ENCODE measurements at regions not wholly inside any gene's neighbourhood (a gene's known extent, or its start where the extent isn't known, plus 50 kb on each side); places are given as distances from the start of the nearest gene placed in this dataset.

- DNase-seq (no peak), ATAC-seq (no peak)
- Histone ChIP-seq H3K36me3 (no peaks in the 10 kb centered on the region), H3K27ac (no peak overlapping the region), H3K4me3 (no peak overlapping the region), H3K9me3 (no peaks in the 10 kb centered on the region), H3K27me3 (ENCODE audit: low read depth) (no peaks in the 10 kb centered on the region), H3K4me1 (no peaks in the 10 kb centered on the region)
- no peak for TF ChIP-seq CTCF (IDR thresholded peaks at IDR 0.05)
- intact Hi-C loops (cut with DNase I): no loop called here
Observed at GRCh38 chr12:83634726-83635267, 948.1 kb downstream of the TMTC2 start.

GRCh38 chr12:83630526-83630925 lies 943.8 kb downstream of the TMTC2 start:
- Histone ChIP-seq H3K4me3 (no peak overlapping the region), H3K4me1 (no peaks in the 10 kb centered on the region), H3K27ac (no peak overlapping the region), H3K36me3 (no peaks in the 10 kb centered on the region), H3K9me3 (no peaks in the 10 kb centered on the region), H3K27me3 (ENCODE audit: low read depth) (no peaks in the 10 kb centered on the region)
- no peak for TF ChIP-seq CTCF (IDR thresholded peaks at IDR 0.05)
- no peak for DNase-seq
- no peak for ATAC-seq
- intact Hi-C loops (cut with DNase I): no loop called here

GRCh38 chr12:83629931-83630330 lies 943.2 kb downstream of the TMTC2 start:
- no peaks in the 10 kb centered on the region for H3K36me3 ChIP-seq
- H3K27me3 ChIP-seq (ENCODE audit: low read depth): no peaks in the 10 kb centered on the region
- intact Hi-C loops (cut with DNase I): no loop called here
- no peak overlapping the region for H3K4me3 ChIP-seq
- H3K9me3 ChIP-seq: no peaks in the 10 kb centered on the region
- TF ChIP-seq CTCF (IDR thresholded peaks at IDR 0.05): no peak
- ATAC-seq (no peak), DNase-seq (no peak)
- no peak overlapping the region for H3K27ac ChIP-seq
- no peaks in the 10 kb centered on the region for H3K4me1 ChIP-seq

GRCh38 chr12:83622205-83622604 lies 935.5 kb downstream of the TMTC2 start:
- intact Hi-C loops (cut with DNase I): no loop called here

GRCh38 chr12:83619973-83620372 lies 933.3 kb downstream of the TMTC2 start:
- TF ChIP-seq CTCF (IDR thresholded peaks at IDR 0.05): no peak
- intact Hi-C loops (cut with DNase I): no loop called here
- DNase-seq: no peak
- Histone ChIP-seq H3K27me3 (ENCODE audit: low read depth) (no peaks in the 10 kb centered on the region), H3K27ac (no peak overlapping the region), H3K36me3 (no peaks in the 10 kb centered on the region), H3K4me1 (no peaks in the 10 kb centered on the region), H3K4me3 (no peak overlapping the region), H3K9me3 (no peaks in the 10 kb centered on the region)
- no peak for ATAC-seq

More at GRCh38 chr12:83622205-83622604, 935.5 kb downstream of the TMTC2 start:
- no peaks in the 10 kb centered on the region for H3K36me3 ChIP-seq
- H3K27me3 ChIP-seq (ENCODE audit: low read depth): no peaks in the 10 kb centered on the region
- no peak overlapping the region for H3K27ac ChIP-seq
- DNase-seq (no peak), ATAC-seq (no peak)
- no peak for TF ChIP-seq CTCF (IDR thresholded peaks at IDR 0.05)
- no peaks in the 10 kb centered on the region for H3K4me1 ChIP-seq
- no peak overlapping the region for H3K4me3 ChIP-seq
- H3K9me3 ChIP-seq: no peaks in the 10 kb centered on the region

- H3K27ac ChIP-seq: no peak overlapping the region
Observed at GRCh38 chr12:83615152-83615551, 928.4 kb downstream of the TMTC2 start.

More at GRCh38 chr12:83615152-83615551, 928.4 kb downstream of the TMTC2 start:
- Histone ChIP-seq H3K4me1 (no peaks in the 10 kb centered on the region), H3K9me3 (no peaks in the 10 kb centered on the region), H3K36me3 (no peaks in the 10 kb centered on the region), H3K4me3 (no peak overlapping the region), H3K27me3 (ENCODE audit: low read depth) (no peaks in the 10 kb centered on the region)
- DNase-seq: no peak
- intact Hi-C loops (cut with DNase I): no loop called here
- ATAC-seq: no peak
- TF ChIP-seq CTCF (IDR thresholded peaks at IDR 0.05): no peak

Data from lower lobe of right lung (tissue), 2 donors.